ENCODE measurements at regions not wholly inside any gene's neighbourhood (a gene's known extent, or its start where the extent isn't known, plus 50 kb on each side); places are given as distances from the start of the nearest gene placed in this dataset.

DNA sequence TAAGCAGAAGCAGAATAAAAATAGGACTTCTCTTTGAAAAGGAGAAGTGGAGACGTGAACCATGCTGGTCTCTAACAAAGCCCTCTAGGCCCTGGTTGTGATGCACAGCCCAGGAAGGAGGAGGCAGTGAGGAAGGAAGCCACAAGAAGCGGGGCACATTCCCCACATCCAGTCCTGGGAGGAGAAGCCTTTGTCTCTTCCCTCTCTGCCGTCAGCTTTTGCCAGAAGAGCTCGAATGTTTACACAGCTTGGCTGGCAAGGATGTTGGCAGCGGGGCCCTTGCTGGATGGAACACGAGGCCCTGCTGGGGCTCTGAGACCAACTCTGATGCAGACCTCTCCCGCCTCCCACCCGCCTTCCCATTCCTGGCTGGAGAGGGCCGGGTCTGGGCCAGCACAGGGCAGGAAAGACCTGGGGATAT, 91.3 kb downstream of the MAF start:
- H3K9me3 ChIP-seq (replicated peaks in 1 of 3): no peaks in the 10 kb centered on the region
- DNase-seq: peak; percentile 17 to 60 (median 34)
- intact Hi-C loops (cut with DNase I): no loop called here
- 63 to 82% (median 71%) methylated on average over 5 to 9 of the region's 9 CpGs for WGBS, 4 donors
- H3K4me3 ChIP-seq: no peak overlapping the region
- no peaks in the 10 kb centered on the region for H3K36me3 ChIP-seq (replicated peaks in 1 of 2)
- H3K4me1 ChIP-seq (replicated peaks in 1 of 2): peaks cover 0 to 4% of the 10 kb centered on the region in 2 donors
- TF ChIP-seq, protein P1, sequence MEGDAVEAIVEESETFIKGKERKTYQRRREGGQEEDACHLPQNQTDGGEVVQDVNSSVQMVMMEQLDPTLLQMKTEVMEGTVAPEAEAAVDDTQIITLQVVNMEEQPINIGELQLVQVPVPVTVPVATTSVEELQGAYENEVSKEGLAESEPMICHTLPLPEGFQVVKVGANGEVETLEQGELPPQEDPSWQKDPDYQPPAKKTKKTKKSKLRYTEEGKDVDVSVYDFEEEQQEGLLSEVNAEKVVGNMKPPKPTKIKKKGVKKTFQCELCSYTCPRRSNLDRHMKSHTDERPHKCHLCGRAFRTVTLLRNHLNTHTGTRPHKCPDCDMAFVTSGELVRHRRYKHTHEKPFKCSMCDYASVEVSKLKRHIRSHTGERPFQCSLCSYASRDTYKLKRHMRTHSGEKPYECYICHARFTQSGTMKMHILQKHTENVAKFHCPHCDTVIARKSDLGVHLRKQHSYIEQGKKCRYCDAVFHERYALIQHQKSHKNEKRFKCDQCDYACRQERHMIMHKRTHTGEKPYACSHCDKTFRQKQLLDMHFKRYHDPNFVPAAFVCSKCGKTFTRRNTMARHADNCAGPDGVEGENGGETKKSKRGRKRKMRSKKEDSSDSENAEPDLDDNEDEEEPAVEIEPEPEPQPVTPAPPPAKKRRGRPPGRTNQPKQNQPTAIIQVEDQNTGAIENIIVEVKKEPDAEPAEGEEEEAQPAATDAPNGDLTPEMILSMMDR (IDR thresholded peaks at IDR 0.05): no peak
- TF ChIP-seq POLR2A (IDR thresholded peaks at IDR 0.05): no peak
- no peaks in the 10 kb centered on the region for H3K27me3 ChIP-seq
- peak overlapping the region in 2 of 5 donors; percentile 8 to 72 for H3K27ac ChIP-seq

DNA sequence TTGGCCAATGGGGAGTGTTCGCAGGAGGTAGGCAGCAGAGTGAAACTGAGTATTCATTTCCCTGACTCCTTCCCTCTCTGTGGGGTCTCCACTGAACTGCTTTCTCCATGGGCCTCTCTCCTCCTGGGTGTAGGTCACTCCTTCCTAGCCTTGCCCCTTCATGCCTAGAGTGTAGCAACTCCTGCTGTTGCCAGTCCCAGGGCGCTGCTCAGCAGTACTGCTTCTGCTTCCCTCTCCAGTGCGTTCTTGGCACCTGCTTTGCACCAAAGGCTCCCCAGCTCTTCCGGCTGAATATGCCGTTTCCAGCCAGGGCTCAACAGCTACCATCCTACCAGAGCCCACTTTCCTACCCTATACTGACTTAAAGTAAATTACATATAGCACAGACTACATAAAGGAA, 92.2 kb downstream of the MAF start:
- TF ChIP-seq POLR2A (IDR thresholded peaks at IDR 0.05): no peak
- TF ChIP-seq, protein P1 (IDR thresholded peaks at IDR 0.05): no peak
- 67 to 85% (median 81%) methylated on average over 4 to 5 of the region's 5 CpGs for WGBS, 4 donors
- H3K9me3 ChIP-seq (replicated peaks in 1 of 3): no peaks in the 10 kb centered on the region
- no peaks in the 10 kb centered on the region for H3K27me3 ChIP-seq
- intact Hi-C loops (cut with DNase I): no loop called here
- no peak overlapping the region for H3K4me3 ChIP-seq
- peak overlapping the region in 1 of 5 donors; percentile 20 for H3K27ac ChIP-seq
- H3K36me3 ChIP-seq (replicated peaks in 1 of 2): no peaks in the 10 kb centered on the region
- DNase-seq: peak in 3 of 7 donors; percentile 36 to 43 (median 40)
- H3K4me1 ChIP-seq (replicated peaks in 1 of 2): peaks cover 0 to 4% of the 10 kb centered on the region in 2 donors

DNA sequence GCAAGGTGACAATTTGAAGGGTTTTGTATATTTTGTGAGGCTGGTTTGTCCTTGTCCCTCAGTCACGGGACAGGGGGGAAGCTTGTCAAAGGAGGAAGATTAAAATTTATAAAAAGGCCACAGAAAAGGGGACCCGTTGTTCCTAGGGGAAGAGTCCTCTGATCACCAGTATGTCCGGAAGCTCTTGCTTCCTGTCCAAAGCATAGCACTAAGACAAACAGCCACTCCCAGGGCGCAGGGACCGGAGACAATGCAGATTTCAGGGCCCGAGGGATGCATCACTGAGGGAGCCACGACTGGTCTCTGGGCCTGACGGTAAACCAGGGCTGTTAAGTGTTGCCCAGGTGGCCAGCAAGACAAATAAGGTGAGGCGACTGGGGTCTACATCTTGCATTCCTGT, 95.2 kb downstream of the MAF start:
- Histone ChIP-seq H3K27me3 (no peaks in the 10 kb centered on the region), H3K36me3 (replicated peaks in 1 of 2) (no peaks in the 10 kb centered on the region), H3K4me1 (replicated peaks in 1 of 2) (peaks cover 0 to 4% of the 10 kb centered on the region in 2 donors), H3K27ac (peak overlapping the region in 2 of 5 donors; percentile 44 to 63), H3K4me3 (no peak overlapping the region), H3K9me3 (replicated peaks in 1 of 3) (no peaks in the 10 kb centered on the region)
- 61 to 66% (median 65%) methylated on average over 9 of the region's 9 CpGs for WGBS, 4 donors
- TF ChIP-seq, protein P1 (IDR thresholded peaks at IDR 0.05): no peak
- no peak for TF ChIP-seq POLR2A (IDR thresholded peaks at IDR 0.05)
- intact Hi-C loops (cut with DNase I): no loop called here
- peak in 4 of 7 donors; percentile 33 to 60 (median 38) for DNase-seq

DNA sequence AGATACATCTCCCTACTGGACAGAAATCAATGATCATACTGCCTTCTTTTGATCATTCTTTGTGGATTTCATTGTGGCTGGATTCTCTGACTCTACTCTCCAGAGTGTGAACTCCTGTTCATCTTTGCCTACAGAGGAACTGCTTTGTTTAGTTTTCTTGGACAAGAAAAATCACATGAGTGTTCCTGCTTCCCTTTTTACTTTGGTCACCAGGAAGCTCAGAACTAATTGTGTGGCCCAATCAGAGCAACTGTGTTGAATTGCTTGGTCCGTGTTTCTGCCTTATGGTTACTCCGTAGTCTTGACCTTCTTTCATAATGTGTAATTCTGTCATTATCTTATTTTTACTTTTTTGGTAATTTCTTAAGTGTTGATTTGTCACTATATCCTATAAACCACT, 97.0 kb downstream of the MAF start:
- Histone ChIP-seq H3K4me1 (replicated peaks in 1 of 2) (peaks cover 0 to 4% of the 10 kb centered on the region in 2 donors), H3K27ac (no peak overlapping the region), H3K27me3 (no peaks in the 10 kb centered on the region), H3K9me3 (replicated peaks in 1 of 3) (no peaks in the 10 kb centered on the region), H3K4me3 (no peak overlapping the region), H3K36me3 (replicated peaks in 1 of 2) (no peaks in the 10 kb centered on the region)
- DNase-seq: no peak
- TF ChIP-seq, protein P1 (IDR thresholded peaks at IDR 0.05): no peak
- TF ChIP-seq POLR2A (IDR thresholded peaks at IDR 0.05): no peak
- intact Hi-C loops (cut with DNase I): no loop called here
- 65 to 75% (median 71%) methylated on average over 2 of the region's 2 CpGs for WGBS, 4 donors

All from adrenal gland (tissue), 9 donors.